WTC11 (cell line): ENCODE measurements at regions not wholly inside any gene's neighbourhood (a gene's known extent, or its start where the extent isn't known, plus 50 kb on each side); places are given as distances from the start of the nearest gene placed in this dataset.

ENCODE experiments used
- FOXP1 ChIP-seq: sonication (generic); formaldehyde crosslinking; IDR thresholded peaks from 2 replicates; pipeline ENCODE4 v1.8.0; 2022; ENCODE audit warnings: missing genetic modification reagents, mild to moderate bottlenecking, moderate library complexity, borderline replicate concordance
- JAZF1 ChIP-seq: fragments of 250-450 bp; sonication (Bioruptor Pico); IDR thresholded peaks from 2 replicates; pipeline ENCODE4 v1.9.0; 2021; ENCODE audit warnings: moderate library complexity, mild to moderate bottlenecking, inconsistent platforms
- NR1H2 ChIP-seq: sonication (generic); formaldehyde crosslinking; IDR thresholded peaks from 2 replicates; pipeline ENCODE4 v1.9.0; 2021; ENCODE audit warnings: mild to moderate bottlenecking, moderate library complexity, missing genetic modification reagents
- RELA ChIP-seq: sonication (generic); formaldehyde crosslinking; IDR thresholded peaks from 2 replicates; pipeline ENCODE4 v1.8.1; 2022; ENCODE audit warnings: missing genetic modification reagents, mild to moderate bottlenecking, borderline replicate concordance
- TEAD1 ChIP-seq: sonication (generic); formaldehyde crosslinking; IDR thresholded peaks from 2 replicates; pipeline ENCODE4 v1.8.0; 2022; ENCODE audit warnings: mild to moderate bottlenecking, missing genetic modification reagents
- ZNF138 ChIP-seq: sonication (generic); formaldehyde crosslinking; conservative IDR thresholded peaks from 2 replicates; pipeline ENCODE4 v1.8.1; 2022; ENCODE audit warnings: mild to moderate bottlenecking, moderate library complexity, missing genetic modification reagents
- TF ChIP-seq, protein P1 (sequence below): fragments of 200-600 bp; IDR thresholded peaks from 2 replicates; pipeline ENCODE4 v1.8.0; 2022; ENCODE audit warnings: antibody characterized with exemption
- TF ChIP-seq, protein P2 (sequence below): sonication (generic); formaldehyde crosslinking; IDR thresholded peaks from 2 replicates; pipeline ENCODE4 v1.8.0; 2022; ENCODE audit warnings: mild to moderate bottlenecking, missing genetic modification reagents
- TF ChIP-seq, protein P3 (sequence below): sonication (generic); formaldehyde crosslinking; IDR thresholded peaks from 2 replicates; pipeline ENCODE4 v1.8.1; 2023; ENCODE audit warnings: mild to moderate bottlenecking, missing genetic modification reagents, moderate library complexity
- TF ChIP-seq, protein P4 (sequence below): sonication (generic); formaldehyde crosslinking; IDR thresholded peaks from 2 replicates; pipeline ENCODE4 v1.8.1; 2022; ENCODE audit warnings: mild to moderate bottlenecking, missing genetic modification reagents, moderate library complexity, borderline replicate concordance
- TF ChIP-seq, protein P5 (sequence below): sonication (generic); formaldehyde crosslinking; IDR thresholded peaks from 2 replicates; pipeline ENCODE4 v1.8.0; 2023; ENCODE audit warnings: missing genetic modification reagents, mild to moderate bottlenecking, borderline replicate concordance
- TF ChIP-seq, protein P6 (sequence below): sonication (generic); formaldehyde crosslinking; IDR thresholded peaks from 2 replicates; pipeline ENCODE4 v1.8.1; 2023; ENCODE audit warnings: mild to moderate bottlenecking, missing genetic modification reagents, borderline replicate concordance

DNA sequence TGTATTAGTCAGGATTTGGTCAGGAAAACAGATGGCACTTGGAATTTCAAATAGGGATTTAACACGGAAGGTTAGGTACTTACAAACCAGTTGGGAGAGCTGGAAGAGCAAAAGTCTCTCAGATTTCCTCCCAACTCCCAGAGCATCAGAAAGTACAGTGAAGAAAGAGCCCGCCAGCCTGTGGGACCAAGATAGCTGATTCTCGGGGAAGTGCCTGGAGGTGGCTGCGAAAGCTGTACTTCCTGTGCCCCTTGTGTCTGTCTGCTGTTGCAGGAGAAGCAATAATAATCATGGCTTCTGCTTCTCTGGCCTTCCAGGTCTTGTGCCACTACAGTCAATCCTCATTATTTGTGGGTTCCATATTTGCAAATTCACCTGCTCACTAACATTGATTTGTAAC is 221.0 kb upstream of the BCOR start:
- TF ChIP-seq, protein P1, sequence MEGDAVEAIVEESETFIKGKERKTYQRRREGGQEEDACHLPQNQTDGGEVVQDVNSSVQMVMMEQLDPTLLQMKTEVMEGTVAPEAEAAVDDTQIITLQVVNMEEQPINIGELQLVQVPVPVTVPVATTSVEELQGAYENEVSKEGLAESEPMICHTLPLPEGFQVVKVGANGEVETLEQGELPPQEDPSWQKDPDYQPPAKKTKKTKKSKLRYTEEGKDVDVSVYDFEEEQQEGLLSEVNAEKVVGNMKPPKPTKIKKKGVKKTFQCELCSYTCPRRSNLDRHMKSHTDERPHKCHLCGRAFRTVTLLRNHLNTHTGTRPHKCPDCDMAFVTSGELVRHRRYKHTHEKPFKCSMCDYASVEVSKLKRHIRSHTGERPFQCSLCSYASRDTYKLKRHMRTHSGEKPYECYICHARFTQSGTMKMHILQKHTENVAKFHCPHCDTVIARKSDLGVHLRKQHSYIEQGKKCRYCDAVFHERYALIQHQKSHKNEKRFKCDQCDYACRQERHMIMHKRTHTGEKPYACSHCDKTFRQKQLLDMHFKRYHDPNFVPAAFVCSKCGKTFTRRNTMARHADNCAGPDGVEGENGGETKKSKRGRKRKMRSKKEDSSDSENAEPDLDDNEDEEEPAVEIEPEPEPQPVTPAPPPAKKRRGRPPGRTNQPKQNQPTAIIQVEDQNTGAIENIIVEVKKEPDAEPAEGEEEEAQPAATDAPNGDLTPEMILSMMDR: no peak
- TF ChIP-seq NR1H2 (CRISPR knock-in tag) (no peak), FOXP1 (CRISPR knock-in tag) (no peak), TEAD1 (CRISPR knock-in tag) (no peak), RELA (CRISPR knock-in tag) (no peak), ZNF138 (CRISPR knock-in tag) (no peak), JAZF1 (CRISPR knock-in tag) (no peak)
- TF ChIP-seq, protein P2, sequence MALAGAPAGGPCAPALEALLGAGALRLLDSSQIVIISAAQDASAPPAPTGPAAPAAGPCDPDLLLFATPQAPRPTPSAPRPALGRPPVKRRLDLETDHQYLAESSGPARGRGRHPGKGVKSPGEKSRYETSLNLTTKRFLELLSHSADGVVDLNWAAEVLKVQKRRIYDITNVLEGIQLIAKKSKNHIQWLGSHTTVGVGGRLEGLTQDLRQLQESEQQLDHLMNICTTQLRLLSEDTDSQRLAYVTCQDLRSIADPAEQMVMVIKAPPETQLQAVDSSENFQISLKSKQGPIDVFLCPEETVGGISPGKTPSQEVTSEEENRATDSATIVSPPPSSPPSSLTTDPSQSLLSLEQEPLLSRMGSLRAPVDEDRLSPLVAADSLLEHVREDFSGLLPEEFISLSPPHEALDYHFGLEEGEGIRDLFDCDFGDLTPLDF (CRISPR knock-in tag): no peak
- TF ChIP-seq, protein P3, sequence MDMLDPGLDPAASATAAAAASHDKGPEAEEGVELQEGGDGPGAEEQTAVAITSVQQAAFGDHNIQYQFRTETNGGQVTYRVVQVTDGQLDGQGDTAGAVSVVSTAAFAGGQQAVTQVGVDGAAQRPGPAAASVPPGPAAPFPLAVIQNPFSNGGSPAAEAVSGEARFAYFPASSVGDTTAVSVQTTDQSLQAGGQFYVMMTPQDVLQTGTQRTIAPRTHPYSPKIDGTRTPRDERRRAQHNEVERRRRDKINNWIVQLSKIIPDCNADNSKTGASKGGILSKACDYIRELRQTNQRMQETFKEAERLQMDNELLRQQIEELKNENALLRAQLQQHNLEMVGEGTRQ (CRISPR knock-in tag): no peak
- TF ChIP-seq, protein P4, sequence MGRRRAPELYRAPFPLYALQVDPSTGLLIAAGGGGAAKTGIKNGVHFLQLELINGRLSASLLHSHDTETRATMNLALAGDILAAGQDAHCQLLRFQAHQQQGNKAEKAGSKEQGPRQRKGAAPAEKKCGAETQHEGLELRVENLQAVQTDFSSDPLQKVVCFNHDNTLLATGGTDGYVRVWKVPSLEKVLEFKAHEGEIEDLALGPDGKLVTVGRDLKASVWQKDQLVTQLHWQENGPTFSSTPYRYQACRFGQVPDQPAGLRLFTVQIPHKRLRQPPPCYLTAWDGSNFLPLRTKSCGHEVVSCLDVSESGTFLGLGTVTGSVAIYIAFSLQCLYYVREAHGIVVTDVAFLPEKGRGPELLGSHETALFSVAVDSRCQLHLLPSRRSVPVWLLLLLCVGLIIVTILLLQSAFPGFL (CRISPR knock-in tag): no peak
- TF ChIP-seq, protein P5, sequence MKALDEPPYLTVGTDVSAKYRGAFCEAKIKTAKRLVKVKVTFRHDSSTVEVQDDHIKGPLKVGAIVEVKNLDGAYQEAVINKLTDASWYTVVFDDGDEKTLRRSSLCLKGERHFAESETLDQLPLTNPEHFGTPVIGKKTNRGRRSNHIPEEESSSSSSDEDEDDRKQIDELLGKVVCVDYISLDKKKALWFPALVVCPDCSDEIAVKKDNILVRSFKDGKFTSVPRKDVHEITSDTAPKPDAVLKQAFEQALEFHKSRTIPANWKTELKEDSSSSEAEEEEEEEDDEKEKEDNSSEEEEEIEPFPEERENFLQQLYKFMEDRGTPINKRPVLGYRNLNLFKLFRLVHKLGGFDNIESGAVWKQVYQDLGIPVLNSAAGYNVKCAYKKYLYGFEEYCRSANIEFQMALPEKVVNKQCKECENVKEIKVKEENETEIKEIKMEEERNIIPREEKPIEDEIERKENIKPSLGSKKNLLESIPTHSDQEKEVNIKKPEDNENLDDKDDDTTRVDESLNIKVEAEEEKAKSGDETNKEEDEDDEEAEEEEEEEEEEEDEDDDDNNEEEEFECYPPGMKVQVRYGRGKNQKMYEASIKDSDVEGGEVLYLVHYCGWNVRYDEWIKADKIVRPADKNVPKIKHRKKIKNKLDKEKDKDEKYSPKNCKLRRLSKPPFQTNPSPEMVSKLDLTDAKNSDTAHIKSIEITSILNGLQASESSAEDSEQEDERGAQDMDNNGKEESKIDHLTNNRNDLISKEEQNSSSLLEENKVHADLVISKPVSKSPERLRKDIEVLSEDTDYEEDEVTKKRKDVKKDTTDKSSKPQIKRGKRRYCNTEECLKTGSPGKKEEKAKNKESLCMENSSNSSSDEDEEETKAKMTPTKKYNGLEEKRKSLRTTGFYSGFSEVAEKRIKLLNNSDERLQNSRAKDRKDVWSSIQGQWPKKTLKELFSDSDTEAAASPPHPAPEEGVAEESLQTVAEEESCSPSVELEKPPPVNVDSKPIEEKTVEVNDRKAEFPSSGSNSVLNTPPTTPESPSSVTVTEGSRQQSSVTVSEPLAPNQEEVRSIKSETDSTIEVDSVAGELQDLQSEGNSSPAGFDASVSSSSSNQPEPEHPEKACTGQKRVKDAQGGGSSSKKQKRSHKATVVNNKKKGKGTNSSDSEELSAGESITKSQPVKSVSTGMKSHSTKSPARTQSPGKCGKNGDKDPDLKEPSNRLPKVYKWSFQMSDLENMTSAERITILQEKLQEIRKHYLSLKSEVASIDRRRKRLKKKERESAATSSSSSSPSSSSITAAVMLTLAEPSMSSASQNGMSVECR (CRISPR knock-in tag): no peak
- TF ChIP-seq, protein P6, sequence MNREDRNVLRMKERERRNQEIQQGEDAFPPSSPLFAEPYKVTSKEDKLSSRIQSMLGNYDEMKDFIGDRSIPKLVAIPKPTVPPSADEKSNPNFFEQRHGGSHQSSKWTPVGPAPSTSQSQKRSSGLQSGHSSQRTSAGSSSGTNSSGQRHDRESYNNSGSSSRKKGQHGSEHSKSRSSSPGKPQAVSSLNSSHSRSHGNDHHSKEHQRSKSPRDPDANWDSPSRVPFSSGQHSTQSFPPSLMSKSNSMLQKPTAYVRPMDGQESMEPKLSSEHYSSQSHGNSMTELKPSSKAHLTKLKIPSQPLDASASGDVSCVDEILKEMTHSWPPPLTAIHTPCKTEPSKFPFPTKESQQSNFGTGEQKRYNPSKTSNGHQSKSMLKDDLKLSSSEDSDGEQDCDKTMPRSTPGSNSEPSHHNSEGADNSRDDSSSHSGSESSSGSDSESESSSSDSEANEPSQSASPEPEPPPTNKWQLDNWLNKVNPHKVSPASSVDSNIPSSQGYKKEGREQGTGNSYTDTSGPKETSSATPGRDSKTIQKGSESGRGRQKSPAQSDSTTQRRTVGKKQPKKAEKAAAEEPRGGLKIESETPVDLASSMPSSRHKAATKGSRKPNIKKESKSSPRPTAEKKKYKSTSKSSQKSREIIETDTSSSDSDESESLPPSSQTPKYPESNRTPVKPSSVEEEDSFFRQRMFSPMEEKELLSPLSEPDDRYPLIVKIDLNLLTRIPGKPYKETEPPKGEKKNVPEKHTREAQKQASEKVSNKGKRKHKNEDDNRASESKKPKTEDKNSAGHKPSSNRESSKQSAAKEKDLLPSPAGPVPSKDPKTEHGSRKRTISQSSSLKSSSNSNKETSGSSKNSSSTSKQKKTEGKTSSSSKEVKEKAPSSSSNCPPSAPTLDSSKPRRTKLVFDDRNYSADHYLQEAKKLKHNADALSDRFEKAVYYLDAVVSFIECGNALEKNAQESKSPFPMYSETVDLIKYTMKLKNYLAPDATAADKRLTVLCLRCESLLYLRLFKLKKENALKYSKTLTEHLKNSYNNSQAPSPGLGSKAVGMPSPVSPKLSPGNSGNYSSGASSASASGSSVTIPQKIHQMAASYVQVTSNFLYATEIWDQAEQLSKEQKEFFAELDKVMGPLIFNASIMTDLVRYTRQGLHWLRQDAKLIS (CRISPR knock-in tag): no peak
